ENCODE measurements at regions not wholly inside any gene's neighbourhood (a gene's known extent, or its start where the extent isn't known, plus 50 kb on each side); places are given as distances from the start of the nearest gene placed in this dataset.

GRCh38 chr1:199466961-199467360 is 560.5 kb upstream of the NR5A2 start:
- Histone ChIP-seq H3K4me1 (ENCODE audit: insufficient read depth, low read length, poor library complexity, severe bottlenecking) (peaks cover 6% of the 10 kb centered on the region), H3K36me3 (ENCODE audit: insufficient read depth, low read length, poor library complexity, severe bottlenecking) (peaks cover under 1% of the 10 kb centered on the region), H3K9me3 (ENCODE audit: low read depth, low read length, poor library complexity, severe bottlenecking) (peaks cover 11% of the 10 kb centered on the region), H3K27ac (ENCODE audit: low read depth, low read length, poor library complexity, severe bottlenecking) (no peak overlapping the region), H3K27me3 (replicated peaks; ENCODE audit: insufficient read depth, low read depth, low read length, poor library complexity) (no peaks in the 10 kb centered on the region), H3K4me3 (ENCODE audit: low read depth, low read length, poor library complexity, severe bottlenecking) (no peak overlapping the region)
- intact Hi-C loops (cut with micrococcal nuclease; ENCODE audit: unreplicated experiment), result loop anchor here (10.0 kb wide), 2 partner anchors 432 to 572 kb away; no protein-coding TSS in a partner anchor
- no peak for TF ChIP-seq EZH2 (IDR thresholded peaks at IDR 0.05; ENCODE audit: borderline replicate concordance, low read depth, low read length, poor library complexity, severe bottlenecking)
- TF ChIP-seq, protein P1, sequence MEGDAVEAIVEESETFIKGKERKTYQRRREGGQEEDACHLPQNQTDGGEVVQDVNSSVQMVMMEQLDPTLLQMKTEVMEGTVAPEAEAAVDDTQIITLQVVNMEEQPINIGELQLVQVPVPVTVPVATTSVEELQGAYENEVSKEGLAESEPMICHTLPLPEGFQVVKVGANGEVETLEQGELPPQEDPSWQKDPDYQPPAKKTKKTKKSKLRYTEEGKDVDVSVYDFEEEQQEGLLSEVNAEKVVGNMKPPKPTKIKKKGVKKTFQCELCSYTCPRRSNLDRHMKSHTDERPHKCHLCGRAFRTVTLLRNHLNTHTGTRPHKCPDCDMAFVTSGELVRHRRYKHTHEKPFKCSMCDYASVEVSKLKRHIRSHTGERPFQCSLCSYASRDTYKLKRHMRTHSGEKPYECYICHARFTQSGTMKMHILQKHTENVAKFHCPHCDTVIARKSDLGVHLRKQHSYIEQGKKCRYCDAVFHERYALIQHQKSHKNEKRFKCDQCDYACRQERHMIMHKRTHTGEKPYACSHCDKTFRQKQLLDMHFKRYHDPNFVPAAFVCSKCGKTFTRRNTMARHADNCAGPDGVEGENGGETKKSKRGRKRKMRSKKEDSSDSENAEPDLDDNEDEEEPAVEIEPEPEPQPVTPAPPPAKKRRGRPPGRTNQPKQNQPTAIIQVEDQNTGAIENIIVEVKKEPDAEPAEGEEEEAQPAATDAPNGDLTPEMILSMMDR (conservative IDR thresholded peaks at IDR 0.05; ENCODE audit: low read depth, low read length), result no peak
- CTCF ChIA-PET, result no interaction called here
- POLR2A ChIA-PET (ENCODE audit: low non-redundant PET), result no interaction called here
- no peak for DNase-seq (ENCODE audit: low spot score)
- BruUV-seq (replicated peaks), result no TSS peak

GRCh38 chr1:199472018-199472417 is 555.5 kb upstream of the NR5A2 start:
- Histone ChIP-seq H3K4me3 (ENCODE audit: low read depth, low read length, poor library complexity, severe bottlenecking) (no peak overlapping the region), H3K4me1 (ENCODE audit: insufficient read depth, low read length, poor library complexity, severe bottlenecking) (peaks cover 2% of the 10 kb centered on the region), H3K36me3 (ENCODE audit: insufficient read depth, low read length, poor library complexity, severe bottlenecking) (no peaks in the 10 kb centered on the region), H3K27me3 (replicated peaks; ENCODE audit: insufficient read depth, low read depth, low read length, poor library complexity) (no peaks in the 10 kb centered on the region), H3K27ac (ENCODE audit: low read depth, low read length, poor library complexity, severe bottlenecking) (no peak overlapping the region), H3K9me3 (ENCODE audit: low read depth, low read length, poor library complexity, severe bottlenecking) (no peaks in the 10 kb centered on the region)
- POLR2A ChIA-PET (ENCODE audit: low non-redundant PET), result no interaction called here
- intact Hi-C loops (cut with micrococcal nuclease; ENCODE audit: unreplicated experiment), result no loop called here
- no TSS peak for BruUV-seq (replicated peaks)
- TF ChIP-seq, protein P1 (conservative IDR thresholded peaks at IDR 0.05; ENCODE audit: low read depth, low read length), result no peak
- no peak for TF ChIP-seq EZH2 (IDR thresholded peaks at IDR 0.05; ENCODE audit: borderline replicate concordance, low read depth, low read length, poor library complexity, severe bottlenecking)
- DNase-seq (ENCODE audit: low spot score), result peak; percentile 59
- CTCF ChIA-PET, result interaction anchor here (1.0 kb wide), 1 partner anchor 8 kb away, joined by 3 read pairs; no protein-coding TSS in a partner anchor

DNA sequence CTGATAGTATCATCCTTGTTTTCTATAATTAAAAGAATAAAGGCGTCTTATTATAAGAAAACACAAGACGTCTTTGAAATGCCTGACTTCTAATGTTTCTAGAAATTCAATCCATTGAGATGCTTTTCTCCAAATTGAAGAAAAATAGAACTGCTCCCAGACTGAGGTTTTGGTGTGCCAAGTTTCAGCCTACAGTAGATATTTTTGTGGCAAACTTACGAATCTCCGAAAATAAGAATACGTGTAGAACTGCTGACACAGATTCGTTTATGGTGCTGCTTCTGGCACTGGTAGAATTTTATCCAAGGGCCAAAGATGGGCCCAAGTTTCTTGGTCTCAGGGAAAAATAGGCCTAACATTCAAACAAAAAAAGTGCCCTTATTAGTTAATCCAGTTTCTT is 554.5 kb upstream of the NR5A2 start:
- CTCF ChIA-PET, result interaction anchor here (1.0 kb wide), 1 partner anchor 9 kb away, joined by 3 read pairs; no protein-coding TSS in a partner anchor
- TF ChIP-seq EZH2 (IDR thresholded peaks at IDR 0.05; ENCODE audit: borderline replicate concordance, low read depth, low read length, poor library complexity, severe bottlenecking), result no peak
- TF ChIP-seq, protein P1 (conservative IDR thresholded peaks at IDR 0.05; ENCODE audit: low read depth, low read length), result no peak
- BruUV-seq (replicated peaks), result no TSS peak
- no peak overlapping the region for H3K4me3 ChIP-seq (ENCODE audit: low read depth, low read length, poor library complexity, severe bottlenecking)
- no peaks in the 10 kb centered on the region for H3K9me3 ChIP-seq (ENCODE audit: low read depth, low read length, poor library complexity, severe bottlenecking)
- POLR2A ChIA-PET (ENCODE audit: low non-redundant PET), result no interaction called here
- no peak overlapping the region for H3K27ac ChIP-seq (ENCODE audit: low read depth, low read length, poor library complexity, severe bottlenecking)
- H3K4me1 ChIP-seq (ENCODE audit: insufficient read depth, low read length, poor library complexity, severe bottlenecking), result no peaks in the 10 kb centered on the region
- H3K36me3 ChIP-seq (ENCODE audit: insufficient read depth, low read length, poor library complexity, severe bottlenecking), result no peaks in the 10 kb centered on the region
- H3K27me3 ChIP-seq (replicated peaks; ENCODE audit: insufficient read depth, low read depth, low read length, poor library complexity), result no peaks in the 10 kb centered on the region
- intact Hi-C loops (cut with micrococcal nuclease; ENCODE audit: unreplicated experiment), result no loop called here
- DNase-seq (ENCODE audit: low spot score), result no peak

Data from A673 (cell line).